ENCODE measurements at regions not wholly inside any gene's neighbourhood (a gene's known extent, or its start where the extent isn't known, plus 50 kb on each side); places are given as distances from the start of the nearest gene placed in this dataset.

DNA sequence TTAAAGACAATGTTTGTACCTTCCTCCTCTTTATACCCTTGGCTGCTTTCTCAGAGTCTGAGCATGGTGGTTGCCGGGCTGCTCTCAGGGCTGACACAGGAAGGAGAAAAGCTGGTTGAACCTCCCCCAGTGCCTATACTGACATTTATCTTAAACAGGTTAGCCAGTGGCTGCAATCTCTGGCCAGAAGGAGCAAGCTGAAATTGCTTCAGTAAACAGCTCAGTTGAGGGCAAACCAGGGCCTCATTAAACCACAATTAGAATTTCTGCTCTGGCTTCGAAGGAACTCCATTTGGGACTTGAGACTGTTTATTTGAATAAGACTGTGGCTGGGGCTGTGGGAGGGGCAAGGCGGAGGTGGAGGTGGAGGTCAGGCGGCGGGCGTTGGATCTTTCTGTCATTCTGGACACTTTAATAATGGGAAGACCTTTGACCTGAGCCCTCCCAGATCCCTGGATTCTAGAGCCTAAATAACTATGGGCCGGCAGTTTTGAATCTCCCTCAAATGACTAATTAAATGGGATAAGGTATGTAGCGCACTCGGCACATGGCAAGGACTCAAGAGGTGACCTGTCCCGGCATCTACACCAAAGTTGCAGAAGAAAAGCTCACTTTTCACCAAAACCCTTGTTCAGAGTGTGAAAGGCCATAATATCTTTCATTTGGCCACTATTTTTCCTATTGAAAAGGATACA lies 120.6 kb upstream of the MYCN start:
- no peak for TF ChIP-seq POLR2A (IDR thresholded peaks at IDR 0.05)
- TF ChIP-seq, protein P1, sequence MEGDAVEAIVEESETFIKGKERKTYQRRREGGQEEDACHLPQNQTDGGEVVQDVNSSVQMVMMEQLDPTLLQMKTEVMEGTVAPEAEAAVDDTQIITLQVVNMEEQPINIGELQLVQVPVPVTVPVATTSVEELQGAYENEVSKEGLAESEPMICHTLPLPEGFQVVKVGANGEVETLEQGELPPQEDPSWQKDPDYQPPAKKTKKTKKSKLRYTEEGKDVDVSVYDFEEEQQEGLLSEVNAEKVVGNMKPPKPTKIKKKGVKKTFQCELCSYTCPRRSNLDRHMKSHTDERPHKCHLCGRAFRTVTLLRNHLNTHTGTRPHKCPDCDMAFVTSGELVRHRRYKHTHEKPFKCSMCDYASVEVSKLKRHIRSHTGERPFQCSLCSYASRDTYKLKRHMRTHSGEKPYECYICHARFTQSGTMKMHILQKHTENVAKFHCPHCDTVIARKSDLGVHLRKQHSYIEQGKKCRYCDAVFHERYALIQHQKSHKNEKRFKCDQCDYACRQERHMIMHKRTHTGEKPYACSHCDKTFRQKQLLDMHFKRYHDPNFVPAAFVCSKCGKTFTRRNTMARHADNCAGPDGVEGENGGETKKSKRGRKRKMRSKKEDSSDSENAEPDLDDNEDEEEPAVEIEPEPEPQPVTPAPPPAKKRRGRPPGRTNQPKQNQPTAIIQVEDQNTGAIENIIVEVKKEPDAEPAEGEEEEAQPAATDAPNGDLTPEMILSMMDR (IDR thresholded peaks at IDR 0.05): no peak

Measured in sigmoid colon (tissue), 3 donors.